ENCODE measurements at regions not wholly inside any gene's neighbourhood (a gene's known extent, or its start where the extent isn't known, plus 50 kb on each side); places are given as distances from the start of the nearest gene placed in this dataset.
"Not testable (repeated sequence)": the region's sequence is repeated elsewhere in the genome, so short reads cannot be mapped to it uniquely, and the experiment has no call there.

GRCh38 chr16:65356721-65357120 lies 234.9 kb upstream of the CDH11 start:
- H3K27me3 Mint-ChIP-seq (ENCODE audit: low read depth in 3 of 3); H3K27ac Mint-ChIP-seq; H3K36me3 Mint-ChIP-seq; DNase-seq; H3K4me3 Mint-ChIP-seq; H3K4me1 Mint-ChIP-seq: not testable (repeated sequence)
- peaks cover 0 to 20% (median 6%) of the 10 kb centered on the region in 6 donors for H3K9me3 Mint-ChIP-seq

- no peak overlapping the region for H3K27ac Mint-ChIP-seq
- H3K4me3 Mint-ChIP-seq: no peak overlapping the region
- H3K4me1 Mint-ChIP-seq: no peaks in the 10 kb centered on the region
- H3K9me3 Mint-ChIP-seq: peaks cover 0 to 20% (median 6%) of the 10 kb centered on the region in 6 donors
- DNase-seq: no peak
- peaks cover 0 to 3% (median 2%) of the 10 kb centered on the region in 3 donors for H3K27me3 Mint-ChIP-seq (ENCODE audit: low read depth in 3 of 3)
- H3K36me3 Mint-ChIP-seq: no peaks in the 10 kb centered on the region
These were observed 233.8 kb upstream of the CDH11 start for GRCh38 chr16:65355706-65356105.

- no peaks in the 10 kb centered on the region for H3K4me1 Mint-ChIP-seq
- peaks cover 0 to 30% (median 6%) of the 10 kb centered on the region in 6 donors for H3K9me3 Mint-ChIP-seq
- peaks cover 0 to 3% (median 2%) of the 10 kb centered on the region in 3 donors for H3K27me3 Mint-ChIP-seq (ENCODE audit: low read depth in 3 of 3)
- no peak overlapping the region for H3K27ac Mint-ChIP-seq
- H3K4me3 Mint-ChIP-seq: no peak overlapping the region
- no peaks in the 10 kb centered on the region for H3K36me3 Mint-ChIP-seq
- DNase-seq: no peak
These were observed 231.3 kb upstream of the CDH11 start for GRCh38 chr16:65353183-65353582.

DNA sequence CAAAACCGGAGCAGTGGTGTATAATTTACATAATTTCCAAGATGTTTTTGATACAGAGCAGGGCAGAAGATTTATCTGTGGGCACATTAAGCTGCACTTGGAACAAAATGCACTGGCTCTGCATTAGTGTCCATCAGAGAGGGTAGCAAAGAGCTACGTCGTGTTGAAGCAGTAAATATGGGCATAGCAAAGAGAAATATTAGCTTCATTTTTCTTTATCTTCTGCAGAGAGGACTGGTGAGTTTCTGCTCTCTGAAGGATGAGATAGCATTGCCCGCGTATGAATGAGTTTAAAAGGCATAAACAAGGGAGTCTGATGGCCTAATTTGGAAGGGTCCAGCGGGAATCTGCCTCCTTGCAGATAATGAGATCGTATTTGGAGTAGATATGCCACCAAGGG lies 227.8 kb upstream of the CDH11 start:
- H3K36me3 Mint-ChIP-seq: no peaks in the 10 kb centered on the region
- H3K27me3 Mint-ChIP-seq (ENCODE audit: low read depth in 3 of 3): peaks cover 0 to 3% (median 0%) of the 10 kb centered on the region in 3 donors
- H3K4me3 Mint-ChIP-seq: no peak overlapping the region
- no peaks in the 10 kb centered on the region for H3K4me1 Mint-ChIP-seq
- H3K9me3 Mint-ChIP-seq: peaks cover 0 to 29% (median 4%) of the 10 kb centered on the region in 6 donors
- no peak overlapping the region for H3K27ac Mint-ChIP-seq
- no peak for DNase-seq

DNA sequence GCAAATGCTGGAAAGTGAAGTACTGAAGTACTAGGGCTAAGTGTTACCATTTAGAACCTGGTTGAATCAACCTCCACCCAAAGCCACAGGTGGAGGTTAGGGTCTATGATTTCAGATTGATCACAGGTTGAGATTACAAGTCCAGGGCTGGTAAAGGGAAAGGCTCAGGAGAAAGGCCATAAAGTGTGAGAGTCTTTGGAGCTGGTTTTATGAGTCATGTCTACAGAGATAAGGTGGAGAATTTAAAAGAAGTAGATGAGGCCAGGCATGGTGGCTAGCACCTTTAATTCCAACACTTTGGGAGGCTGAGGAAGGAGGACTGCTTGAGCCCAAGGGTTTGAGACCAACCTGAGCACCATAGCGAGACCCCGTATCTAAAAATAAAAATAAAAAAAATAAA lies 221.7 kb upstream of the CDH11 start:
- peaks cover 0 to 17% (median 6%) of the 10 kb centered on the region in 6 donors for H3K9me3 Mint-ChIP-seq
- H3K4me3 Mint-ChIP-seq: no peak overlapping the region
- no peak for DNase-seq
- H3K36me3 Mint-ChIP-seq: no peaks in the 10 kb centered on the region
- H3K4me1 Mint-ChIP-seq: no peaks in the 10 kb centered on the region
- H3K27ac Mint-ChIP-seq: no peak overlapping the region
- H3K27me3 Mint-ChIP-seq (ENCODE audit: low read depth in 3 of 3): peaks cover 0 to 1% (median 0%) of the 10 kb centered on the region in 3 donors

DNA sequence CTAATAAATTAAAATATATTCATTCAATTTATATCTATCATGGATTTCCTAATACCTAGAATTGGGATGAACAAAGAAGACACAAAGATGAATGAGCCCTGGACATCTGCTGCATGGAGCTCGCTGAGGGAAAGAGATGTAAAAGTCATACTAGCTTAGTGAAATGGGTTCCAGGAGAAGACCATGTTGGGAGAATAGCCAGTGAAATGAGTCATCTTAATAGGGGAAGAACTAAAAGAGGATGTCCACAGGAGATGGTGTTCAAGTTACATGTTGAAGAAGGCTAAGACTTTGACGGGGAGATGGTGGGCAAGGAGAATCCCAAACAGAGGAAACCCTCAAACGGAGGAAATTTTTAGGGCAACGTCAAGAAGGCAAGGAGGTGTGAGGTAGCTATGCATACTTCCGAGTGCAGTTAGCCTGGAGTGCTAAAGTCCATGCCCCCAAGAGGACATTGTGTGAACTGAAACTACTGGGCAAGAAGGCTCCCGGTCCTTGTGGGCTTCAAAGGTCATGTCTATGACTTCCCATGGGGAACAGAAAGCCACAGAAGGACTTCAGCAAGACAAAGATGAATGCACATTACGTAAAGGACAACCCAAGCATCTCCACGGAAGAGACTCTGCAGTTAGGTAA lies 220.5 kb upstream of the CDH11 start:
- H3K36me3 Mint-ChIP-seq: no peaks in the 10 kb centered on the region
- no peak overlapping the region for H3K4me3 Mint-ChIP-seq
- no peak for DNase-seq
- H3K27me3 Mint-ChIP-seq (ENCODE audit: low read depth in 3 of 3): peaks cover 0 to 1% (median 0%) of the 10 kb centered on the region in 3 donors
- no peaks in the 10 kb centered on the region for H3K4me1 Mint-ChIP-seq
- H3K27ac Mint-ChIP-seq: no peak overlapping the region
- H3K9me3 Mint-ChIP-seq: peaks cover 0 to 15% (median 5%) of the 10 kb centered on the region in 6 donors

GRCh38 chr16:65339062-65339461 lies 217.2 kb upstream of the CDH11 start:
- Mint-ChIP-seq H3K27me3 (ENCODE audit: low read depth in 3 of 3) (peaks cover 0 to 3% (median 3%) of the 10 kb centered on the region in 3 donors), H3K9me3 (peaks cover 0 to 12% (median 7%) of the 10 kb centered on the region in 6 donors), H3K4me1 (no peaks in the 10 kb centered on the region), H3K36me3 (no peaks in the 10 kb centered on the region), H3K4me3 (no peak overlapping the region), H3K27ac (no peak overlapping the region)
- DNase-seq: no peak

GRCh38 chr16:65336160-65336559 lies 214.3 kb upstream of the CDH11 start:
- no peak for DNase-seq
- peaks cover 0 to 6% (median 3%) of the 10 kb centered on the region in 3 donors for H3K27me3 Mint-ChIP-seq (ENCODE audit: low read depth in 3 of 3)
- H3K27ac Mint-ChIP-seq: no peak overlapping the region
- H3K9me3 Mint-ChIP-seq: peaks cover 0 to 13% (median 4%) of the 10 kb centered on the region in 6 donors
- H3K4me3 Mint-ChIP-seq: no peak overlapping the region
- H3K4me1 Mint-ChIP-seq: no peaks in the 10 kb centered on the region
- H3K36me3 Mint-ChIP-seq: no peaks in the 10 kb centered on the region

DNA sequence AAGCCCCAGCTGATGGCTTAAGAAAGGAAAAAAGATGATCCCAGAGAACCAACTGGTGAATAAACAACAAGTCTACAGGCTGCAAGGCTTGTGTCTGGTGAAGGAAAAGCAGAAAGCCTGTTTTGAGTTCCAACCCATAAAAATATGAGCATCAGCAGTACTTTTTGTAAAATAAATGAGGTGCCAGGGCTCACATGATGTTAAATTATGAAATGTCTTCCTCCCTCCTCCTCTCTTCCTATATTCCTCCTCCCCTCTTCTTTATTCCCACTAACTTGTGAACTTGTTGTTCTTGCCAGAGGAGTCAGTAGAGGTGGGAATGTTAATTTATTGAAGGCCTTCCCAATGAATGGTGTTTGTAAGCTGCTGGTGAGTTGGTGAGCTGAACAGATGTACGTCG lies 212.2 kb upstream of the CDH11 start:
- H3K27ac Mint-ChIP-seq: no peak overlapping the region
- H3K4me3 Mint-ChIP-seq: no peak overlapping the region
- H3K27me3 Mint-ChIP-seq (ENCODE audit: low read depth in 3 of 3): peaks cover 0 to 6% (median 3%) of the 10 kb centered on the region in 3 donors
- no peak for DNase-seq
- H3K4me1 Mint-ChIP-seq: no peaks in the 10 kb centered on the region
- H3K9me3 Mint-ChIP-seq: peaks cover 0 to 19% (median 3%) of the 10 kb centered on the region in 6 donors
- H3K36me3 Mint-ChIP-seq: no peaks in the 10 kb centered on the region

GRCh38 chr16:65333283-65333682 lies 211.4 kb upstream of the CDH11 start:
- Mint-ChIP-seq H3K27ac (no peak overlapping the region), H3K27me3 (ENCODE audit: low read depth in 3 of 3) (peaks cover 0 to 4% (median 3%) of the 10 kb centered on the region in 3 donors), H3K36me3 (no peaks in the 10 kb centered on the region), H3K4me1 (no peaks in the 10 kb centered on the region), H3K4me3 (no peak overlapping the region), H3K9me3 (peaks cover 0 to 19% (median 3%) of the 10 kb centered on the region in 6 donors)
- DNase-seq: no peak

DNA sequence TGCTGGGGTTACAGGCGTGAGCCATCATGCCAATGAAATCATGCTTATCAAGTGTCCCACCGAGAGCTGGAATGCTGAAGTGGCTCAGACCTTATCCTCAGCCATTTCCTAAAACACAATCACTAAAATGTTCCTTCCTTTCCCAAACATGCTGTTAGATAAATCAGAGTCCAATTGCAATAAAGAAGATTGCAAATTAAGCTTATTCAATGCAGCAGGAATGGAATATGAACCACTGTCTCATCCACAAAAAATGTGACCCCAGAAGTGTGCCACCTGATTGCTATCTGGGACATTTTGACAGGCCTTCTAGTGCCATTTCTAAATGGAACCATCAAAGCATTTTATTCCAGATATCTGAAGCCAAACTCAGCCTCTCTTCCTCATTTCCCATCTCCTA lies 205.5 kb upstream of the CDH11 start:
- peaks cover 0 to 5% (median 0%) of the 10 kb centered on the region in 3 donors for H3K27me3 Mint-ChIP-seq (ENCODE audit: low read depth in 3 of 3)
- no peaks in the 10 kb centered on the region for H3K36me3 Mint-ChIP-seq
- H3K4me1 Mint-ChIP-seq: no peaks in the 10 kb centered on the region
- H3K4me3 Mint-ChIP-seq: no peak overlapping the region
- H3K27ac Mint-ChIP-seq: no peak overlapping the region
- peaks cover 0 to 12% (median 3%) of the 10 kb centered on the region in 6 donors for H3K9me3 Mint-ChIP-seq
- no peak for DNase-seq

GRCh38 chr16:65323655-65324237 lies 201.9 kb upstream of the CDH11 start:
- peaks cover 0 to 2% (median 0%) of the 10 kb centered on the region in 3 donors for H3K27me3 Mint-ChIP-seq (ENCODE audit: low read depth in 3 of 3)
- H3K27ac Mint-ChIP-seq: no peak overlapping the region
- no peak for DNase-seq
- H3K9me3 Mint-ChIP-seq: peaks cover 0 to 2% (median 0%) of the 10 kb centered on the region in 6 donors
- H3K4me1 Mint-ChIP-seq: no peaks in the 10 kb centered on the region
- H3K4me3 Mint-ChIP-seq: no peak overlapping the region
- no peaks in the 10 kb centered on the region for H3K36me3 Mint-ChIP-seq

DNA sequence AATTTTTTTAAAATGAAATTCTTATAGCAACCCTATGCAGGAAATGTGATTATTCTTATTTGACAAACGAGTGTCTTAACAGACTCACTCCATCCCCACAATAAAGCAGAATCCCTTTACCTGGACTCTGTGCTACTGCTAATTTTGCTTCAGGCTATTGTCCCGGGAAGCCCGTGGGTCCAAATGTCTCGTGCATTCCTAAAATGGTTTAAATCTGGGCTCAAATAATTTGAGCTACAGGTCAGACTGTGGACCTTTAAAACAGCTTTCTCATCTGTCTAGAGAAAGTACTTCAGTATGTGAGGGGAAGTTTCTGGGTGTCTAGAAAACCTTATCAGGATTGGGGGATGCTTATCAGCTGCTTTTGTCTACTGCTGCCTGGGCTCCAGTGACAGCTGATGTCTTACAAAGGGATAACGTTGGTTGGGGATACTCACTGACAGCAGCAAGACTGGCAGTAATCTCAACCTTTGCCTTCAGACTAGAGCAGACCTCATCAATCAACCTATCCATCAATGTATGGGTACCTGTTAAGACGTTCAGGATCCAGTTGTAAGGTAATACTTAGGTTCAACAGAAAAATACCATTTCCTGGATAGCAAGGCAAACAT lies 197.9 kb upstream of the CDH11 start:
- H3K27ac Mint-ChIP-seq: no peak overlapping the region
- no peaks in the 10 kb centered on the region for H3K36me3 Mint-ChIP-seq

GRCh38 chr16:65318590-65319257 lies 196.9 kb upstream of the CDH11 start:
- H3K9me3 Mint-ChIP-seq: peaks cover 0 to 15% (median 3%) of the 10 kb centered on the region in 6 donors
- H3K36me3 Mint-ChIP-seq: no peaks in the 10 kb centered on the region
- no peak overlapping the region for H3K4me3 Mint-ChIP-seq
- no peaks in the 10 kb centered on the region for H3K4me1 Mint-ChIP-seq
- H3K27ac Mint-ChIP-seq: no peak overlapping the region
- no peak for DNase-seq
- H3K27me3 Mint-ChIP-seq (ENCODE audit: low read depth in 3 of 3): peaks cover 0 to 2% (median under 1%) of the 10 kb centered on the region in 3 donors

More for the DNA sequence above, 197.9 kb upstream of the CDH11 start:
- Mint-ChIP-seq H3K27me3 (ENCODE audit: low read depth in 3 of 3) (peaks cover 0 to 2% (median 2%) of the 10 kb centered on the region in 3 donors), H3K4me3 (no peak overlapping the region), H3K9me3 (peaks cover 0 to 11% (median 3%) of the 10 kb centered on the region in 6 donors), H3K4me1 (no peaks in the 10 kb centered on the region)
- no peak for DNase-seq
